Naive thymus-derived CD4-positive, alpha-beta T cell (primary cell): ENCODE measurements at regions not wholly inside any gene's neighbourhood (a gene's known extent, or its start where the extent isn't known, plus 50 kb on each side); places are given as distances from the start of the nearest gene placed in this dataset.

Experiments
- ATAC-seq: fragments of 150-1000 bp; cut with Tn5 transposase; 2 replicates; pipeline ENCODE4 v1.10.0; 2021; ENCODE audit warnings: mild to moderate bottlenecking, moderate library complexity
- CTCF ChIA-PET: fragments of 350-600 bp; sonication (Branson Sonifier 250); formaldehyde crosslinking; loops from one replicate; lab custom pipeline; 2021; ENCODE audit warnings: antibody characterized with exemption; lab: Charles Lee
- POLR2A ChIA-PET: fragments of 350-600 bp; sonication (Branson Sonifier 250); formaldehyde crosslinking; loops from one replicate; lab custom pipeline; 2021; ENCODE audit warnings: antibody characterized with exemption, inconsistent platforms; lab: Charles Lee
- DNase-seq, 9 donors: peaks; one replicate each; pipeline versions ENCODE4 v3.0.0 to v3.0.0-alpha.2; 2020 to 2022; ENCODE audit warnings: mixed read lengths in 1 of 9
- H3K27ac ChIP-seq: one replicate; pipeline ENCODE4 v1.7.0; 2013; ENCODE audit warnings: mild to moderate bottlenecking, low read depth, low read length, moderate library complexity
- H3K27me3 ChIP-seq, 2 donors: one replicate each; pipeline ENCODE4 v1.7.0; 2013; ENCODE audit warnings: low read length in 2 of 2, mild to moderate bottlenecking in 2 of 2, moderate library complexity in 2 of 2; ENCODE audit not compliant: control insufficient read depth in 2 of 2, insufficient read depth in 2 of 2
- H3K36me3 ChIP-seq, 3 experiments: 1 replicate in 2 of 3; 2 replicates in 1 of 3; pipeline ENCODE4 v1.7.0; 2013; ENCODE audit warnings: low read length in 3 of 3, mild to moderate bottlenecking in 3 of 3, moderate library complexity in 1 of 3; ENCODE audit not compliant: insufficient read depth in 3 of 3, control insufficient read depth in 2 of 3
- H3K4me1 ChIP-seq, 2 donors: one replicate each; pipeline ENCODE4 v1.7.0; 2013; ENCODE audit warnings: low read length in 2 of 2, mild to moderate bottlenecking in 2 of 2, moderate library complexity in 1 of 2; ENCODE audit not compliant: control insufficient read depth in 2 of 2, insufficient read depth in 2 of 2
- H3K4me3 ChIP-seq: 2 replicates; pipeline ENCODE4 v1.7.0; 2013; ENCODE audit warnings: mild to moderate bottlenecking, low read length
- H3K9me3 ChIP-seq, 3 experiments: 1 replicate in 2 of 3; 2 replicates in 1 of 3; pipeline ENCODE4 v1.7.0; 2013; ENCODE audit warnings: low read length in 3 of 3; ENCODE audit not compliant: control insufficient read depth in 2 of 3
- H3K27ac Mint-ChIP-seq, 9 donors: one replicate each; pipeline ENCODE4 v1.8.0; 2020 to 2022; ENCODE audit warnings: mixed read lengths in 9 of 9, mild to moderate bottlenecking in 8 of 9, moderate library complexity in 5 of 9, inconsistent platforms in 2 of 9
- H3K27me3 Mint-ChIP-seq, 5 donors: one replicate each; pipeline ENCODE4 v1.8.0; 2021 to 2022; ENCODE audit warnings: mixed read lengths in 5 of 5, mild to moderate bottlenecking in 1 of 5
- H3K36me3 Mint-ChIP-seq, 5 donors: one replicate each; pipeline ENCODE4 v1.8.0; 2020 to 2022; ENCODE audit warnings: mixed read lengths in 5 of 5, mild to moderate bottlenecking in 3 of 5, inconsistent platforms in 1 of 5
- H3K4me1 Mint-ChIP-seq, 7 donors: one replicate each; pipeline ENCODE4 v1.8.0; 2020 to 2022; ENCODE audit warnings: mixed read lengths in 7 of 7, mild to moderate bottlenecking in 3 of 7, inconsistent platforms in 1 of 7
- H3K4me3 Mint-ChIP-seq, 10 donors: one replicate each; pipeline ENCODE4 v1.8.0; 2020 to 2022; ENCODE audit warnings: mild to moderate bottlenecking in 10 of 10, mixed read lengths in 10 of 10, moderate library complexity in 6 of 10, inconsistent platforms in 2 of 10
- H3K9me3 Mint-ChIP-seq, 11 donors: one replicate each; pipeline ENCODE4 v1.8.0; 2020 to 2022; ENCODE audit warnings: mixed read lengths in 11 of 11, mild to moderate bottlenecking in 4 of 11, inconsistent platforms in 1 of 11, moderate library complexity in 1 of 11
- intact Hi-C, 2 donors: fragments of 100-400 bp; cut with micrococcal nuclease; formaldehyde crosslinking; loops; one replicate each; pipeline ENCODE4 v1.15.1; 2023

GRCh38 chr5:63811286-63811685 lies 151.0 kb downstream of the HTR1A start:
- H3K4me3 ChIP-seq, result no peak overlapping the region
- ChIA-PET CTCF (no interaction called here), POLR2A (no interaction called here)
- Mint-ChIP-seq H3K27me3 (no peaks in the 10 kb centered on the region), H3K9me3 (peaks cover 4 to 22% (median 10%) of the 10 kb centered on the region in 11 donors), H3K36me3 (peaks cover 0 to 11% (median 0%) of the 10 kb centered on the region in 5 donors), H3K27ac (no peak overlapping the region), H3K4me3 (no peak overlapping the region), H3K4me1 (no peaks in the 10 kb centered on the region)
- no peak overlapping the region for H3K27ac ChIP-seq
- no peaks in the 10 kb centered on the region for H3K36me3 ChIP-seq
- no peaks in the 10 kb centered on the region for H3K4me1 ChIP-seq
- H3K27me3 ChIP-seq, result no peaks in the 10 kb centered on the region
- ATAC-seq (no peak), DNase-seq (no peak)
- H3K9me3 ChIP-seq, result peaks cover 0 to 11% (median 0%) of the 10 kb centered on the region in 3 experiments
- intact Hi-C loops, result no loop called here

GRCh38 chr5:63805151-63805550 lies 157.1 kb downstream of the HTR1A start:
- Histone ChIP-seq H3K4me3 (no peak overlapping the region), H3K4me1 (no peaks in the 10 kb centered on the region), H3K36me3 (no peaks in the 10 kb centered on the region), H3K27ac (no peak overlapping the region), H3K9me3 (no peaks in the 10 kb centered on the region), H3K27me3 (no peaks in the 10 kb centered on the region)
- ChIA-PET POLR2A (no interaction called here), CTCF (no interaction called here)
- DNase-seq (no peak), ATAC-seq (no peak)
- intact Hi-C loops, result no loop called here
- H3K4me3 Mint-ChIP-seq, result no peak overlapping the region
- H3K36me3 Mint-ChIP-seq, result no peaks in the 10 kb centered on the region
- H3K9me3 Mint-ChIP-seq, result peaks cover 0 to 9% (median 0%) of the 10 kb centered on the region in 11 donors
- H3K27ac Mint-ChIP-seq, result no peak overlapping the region
- H3K27me3 Mint-ChIP-seq, result no peaks in the 10 kb centered on the region
- H3K4me1 Mint-ChIP-seq, result no peaks in the 10 kb centered on the region

GRCh38 chr5:63803165-63803564 lies 159.1 kb downstream of the HTR1A start:
- no peaks in the 10 kb centered on the region for H3K4me1 ChIP-seq
- Mint-ChIP-seq H3K36me3 (no peaks in the 10 kb centered on the region), H3K9me3 (peaks cover 0 to 16% (median 8%) of the 10 kb centered on the region in 11 donors), H3K27ac (no peak overlapping the region), H3K4me1 (no peaks in the 10 kb centered on the region), H3K27me3 (no peaks in the 10 kb centered on the region), H3K4me3 (no peak overlapping the region)
- ATAC-seq, result no peak
- no peak overlapping the region for H3K4me3 ChIP-seq
- DNase-seq, result no peak
- H3K9me3 ChIP-seq, result no peaks in the 10 kb centered on the region
- POLR2A ChIA-PET, result no interaction called here
- no peak overlapping the region for H3K27ac ChIP-seq
- intact Hi-C loops, result no loop called here
- H3K27me3 ChIP-seq, result no peaks in the 10 kb centered on the region
- CTCF ChIA-PET, result no interaction called here
- H3K36me3 ChIP-seq, result no peaks in the 10 kb centered on the region

GRCh38 chr5:63794979-63795378 lies 167.3 kb downstream of the HTR1A start:
- DNase-seq (no peak), ATAC-seq (no peak)
- peaks cover 6 to 54% (median 17%) of the 10 kb centered on the region in 11 donors for H3K9me3 Mint-ChIP-seq
- ChIA-PET POLR2A (no interaction called here), CTCF (no interaction called here)
- H3K4me1 ChIP-seq, result no peaks in the 10 kb centered on the region
- H3K9me3 ChIP-seq, result no peaks in the 10 kb centered on the region
- no peaks in the 10 kb centered on the region for H3K27me3 Mint-ChIP-seq
- H3K27ac ChIP-seq, result no peak overlapping the region
- no peaks in the 10 kb centered on the region for H3K36me3 ChIP-seq
- intact Hi-C loops, result no loop called here
- H3K4me3 Mint-ChIP-seq, result no peak overlapping the region
- no peak overlapping the region for H3K27ac Mint-ChIP-seq
- H3K36me3 Mint-ChIP-seq, result no peaks in the 10 kb centered on the region
- no peak overlapping the region for H3K4me3 ChIP-seq
- H3K27me3 ChIP-seq, result no peaks in the 10 kb centered on the region
- H3K4me1 Mint-ChIP-seq, result no peaks in the 10 kb centered on the region

GRCh38 chr5:63794296-63794695 lies 167.9 kb downstream of the HTR1A start:
- Mint-ChIP-seq H3K27me3 (no peaks in the 10 kb centered on the region), H3K9me3 (peaks cover 4 to 48% (median 15%) of the 10 kb centered on the region in 11 donors), H3K27ac (no peak overlapping the region), H3K4me1 (no peaks in the 10 kb centered on the region), H3K4me3 (no peak overlapping the region), H3K36me3 (no peaks in the 10 kb centered on the region)
- no peak for DNase-seq
- H3K4me3 ChIP-seq, result no peak overlapping the region
- H3K9me3 ChIP-seq, result no peaks in the 10 kb centered on the region
- intact Hi-C loops, result no loop called here
- H3K27ac ChIP-seq, result no peak overlapping the region
- ATAC-seq, result no peak
- H3K4me1 ChIP-seq, result no peaks in the 10 kb centered on the region
- no peaks in the 10 kb centered on the region for H3K36me3 ChIP-seq
- ChIA-PET CTCF (no interaction called here), POLR2A (no interaction called here)
- H3K27me3 ChIP-seq, result no peaks in the 10 kb centered on the region

- ATAC-seq, result no peak
- Histone ChIP-seq H3K36me3 (no peaks in the 10 kb centered on the region), H3K9me3 (no peaks in the 10 kb centered on the region), H3K4me3 (no peak overlapping the region), H3K4me1 (no peaks in the 10 kb centered on the region), H3K27ac (no peak overlapping the region), H3K27me3 (no peaks in the 10 kb centered on the region)
- H3K4me1 Mint-ChIP-seq, result no peaks in the 10 kb centered on the region
- DNase-seq, result no peak
- no peak overlapping the region for H3K27ac Mint-ChIP-seq
- POLR2A ChIA-PET, result no interaction called here
- peaks cover 0 to 8% (median 3%) of the 10 kb centered on the region in 11 donors for H3K9me3 Mint-ChIP-seq
- no peaks in the 10 kb centered on the region for H3K36me3 Mint-ChIP-seq
- CTCF ChIA-PET, result no interaction called here
- no peaks in the 10 kb centered on the region for H3K27me3 Mint-ChIP-seq
- intact Hi-C loops, result no loop called here
- no peak overlapping the region for H3K4me3 Mint-ChIP-seq
These were observed 187.3 kb downstream of the HTR1A start for GRCh38 chr5:63774939-63775338.

- DNase-seq (no peak), ATAC-seq (no peak)
- no peak overlapping the region for H3K27ac Mint-ChIP-seq
- H3K27ac ChIP-seq, result no peak overlapping the region
- no peaks in the 10 kb centered on the region for H3K36me3 Mint-ChIP-seq
- ChIA-PET POLR2A (no interaction called here), CTCF (no interaction called here)
- H3K4me1 ChIP-seq, result no peaks in the 10 kb centered on the region
- H3K9me3 Mint-ChIP-seq, result peaks cover 0 to 10% (median 3%) of the 10 kb centered on the region in 11 donors
- no peaks in the 10 kb centered on the region for H3K9me3 ChIP-seq
- no peak overlapping the region for H3K4me3 Mint-ChIP-seq
- no peak overlapping the region for H3K4me3 ChIP-seq
- H3K36me3 ChIP-seq, result no peaks in the 10 kb centered on the region
- intact Hi-C loops, result no loop called here
- no peaks in the 10 kb centered on the region for H3K27me3 ChIP-seq
- H3K27me3 Mint-ChIP-seq, result no peaks in the 10 kb centered on the region
- no peaks in the 10 kb centered on the region for H3K4me1 Mint-ChIP-seq
These were observed 194.0 kb downstream of the HTR1A start for GRCh38 chr5:63768221-63768620.
